ENCODE measurements at regions not wholly inside any gene's neighbourhood (a gene's known extent, or its start where the extent isn't known, plus 50 kb on each side); places are given as distances from the start of the nearest gene placed in this dataset.

GRCh38 chr20:63105211-63106107 lies 98.7 kb upstream of the BHLHE23 start:
- TF ChIP-seq ZFP37 (CRISPR knock-in tag; IDR thresholded peaks at IDR 0.05; ENCODE audit: borderline replicate concordance) (no peak), ZFP41 (CRISPR knock-in tag; IDR thresholded peaks at IDR 0.05; ENCODE audit: borderline replicate concordance) (no peak)

All from HepG2 (cell line).